Thyroid gland (tissue), 4 donors: ENCODE measurements at regions not wholly inside any gene's neighbourhood (a gene's known extent, or its start where the extent isn't known, plus 50 kb on each side); places are given as distances from the start of the nearest gene placed in this dataset.

Source experiments
- CTCF ChIP-seq, 6 experiments: fragments of 200-600 bp in 3 of 6; fragments of 450-650 bp in 3 of 6; sonication (generic) in 3 of 6; IDR thresholded peaks; one replicate each; pipeline ENCODE4 v1.5.1; 2016 to 2019; ENCODE audit warnings: antibody characterized with exemption in 6 of 6, mild to moderate bottlenecking in 2 of 6, inconsistent platforms in 1 of 6, moderate library complexity in 1 of 6
- POLR2A ChIP-seq, 2 donors: fragments of 450-650 bp; IDR thresholded peaks; one replicate each; pipeline ENCODE4 v1.6.1; 2017; ENCODE audit warnings: antibody characterized with exemption in 2 of 2, mild to moderate bottlenecking in 2 of 2, moderate library complexity in 1 of 2

- TF ChIP-seq CTCF (IDR thresholded peaks at IDR 0.05) (no peak), POLR2A (IDR thresholded peaks at IDR 0.05) (no peak)
Observed at GRCh38 chr11:43150697-43151096, 161.1 kb upstream of the API5 start.
